ENCODE measurements at regions not wholly inside any gene's neighbourhood (a gene's known extent, or its start where the extent isn't known, plus 50 kb on each side); places are given as distances from the start of the nearest gene placed in this dataset.
"Not testable (repeated sequence)": the region's sequence is repeated elsewhere in the genome, so short reads cannot be mapped to it uniquely, and the experiment has no call there.

- H2AK5ac ChIP-seq (ENCODE audit: low read length); H2AFZ ChIP-seq (ENCODE audit: insufficient read depth, low read length, poor library complexity); H3K79me2 ChIP-seq (ENCODE audit: control insufficient read depth, insufficient read depth, low read length, poor library complexity); H4K8ac ChIP-seq (ENCODE audit: low read depth, low read length); H3K27me3 ChIP-seq (ENCODE audit: insufficient read depth, low read length); H3K14ac ChIP-seq (ENCODE audit: low read length); H3K4me3 ChIP-seq (ENCODE audit: low read depth, low read length); H4K12ac ChIP-seq (ENCODE audit: low read depth, low read length); H3K4ac ChIP-seq (ENCODE audit: low read depth, low read length); H3K23ac ChIP-seq (ENCODE audit: low read length); DNase-seq; H3K36me3 ChIP-seq (ENCODE audit: control insufficient read depth in 1 of 2, insufficient read depth in 2 of 2, low read length in 2 of 2); H3K4me2 ChIP-seq (ENCODE audit: low read length); H3K4me1 ChIP-seq (ENCODE audit: control insufficient read depth in 1 of 2, insufficient read depth in 2 of 2, low read length in 2 of 2); H3K18ac ChIP-seq (ENCODE audit: low read length); H2BK12ac ChIP-seq (ENCODE audit: low read length); H3K27ac ChIP-seq (ENCODE audit: low read depth, low read length); H4K91ac ChIP-seq (ENCODE audit: low read depth, low read length); H3K9ac ChIP-seq (ENCODE audit: low read length); H2BK120ac ChIP-seq (ENCODE audit: insufficient read depth, low read length, poor library complexity); H3K79me1 ChIP-seq (ENCODE audit: low read length); H3K9me3 ChIP-seq (ENCODE audit: insufficient read depth, low read depth, low read length); H2BK5ac ChIP-seq (ENCODE audit: low read depth, low read length, poor library complexity): not testable (repeated sequence)
- no CpG with 5 or more reads among the region's 2 CpGs for WGBS (ENCODE audit: extremely low coverage, insufficient coverage, insufficient read length)
These were observed 56.1 kb upstream of the PDPR start for GRCh38 chr16:70058056-70058455.

- H4K12ac ChIP-seq (ENCODE audit: low read depth, low read length); H3K4me2 ChIP-seq (ENCODE audit: low read length); H3K9ac ChIP-seq (ENCODE audit: low read length); H3K18ac ChIP-seq (ENCODE audit: low read length); H2BK120ac ChIP-seq (ENCODE audit: insufficient read depth, low read length, poor library complexity); H2AFZ ChIP-seq (ENCODE audit: insufficient read depth, low read length, poor library complexity); H4K91ac ChIP-seq (ENCODE audit: low read depth, low read length); H2AK5ac ChIP-seq (ENCODE audit: low read length); H3K9me3 ChIP-seq (ENCODE audit: insufficient read depth, low read depth, low read length); H2BK12ac ChIP-seq (ENCODE audit: low read length); H3K79me1 ChIP-seq (ENCODE audit: low read length); H3K23ac ChIP-seq (ENCODE audit: low read length); H3K4me3 ChIP-seq (ENCODE audit: low read depth, low read length); H3K4me1 ChIP-seq (ENCODE audit: control insufficient read depth in 1 of 2, insufficient read depth in 2 of 2, low read length in 2 of 2); H3K4ac ChIP-seq (ENCODE audit: low read depth, low read length); H2BK5ac ChIP-seq (ENCODE audit: low read depth, low read length, poor library complexity); H3K14ac ChIP-seq (ENCODE audit: low read length); H3K27ac ChIP-seq (ENCODE audit: low read depth, low read length); H3K27me3 ChIP-seq (ENCODE audit: insufficient read depth, low read length); DNase-seq; H3K79me2 ChIP-seq (ENCODE audit: control insufficient read depth, insufficient read depth, low read length, poor library complexity); H4K8ac ChIP-seq (ENCODE audit: low read depth, low read length); H3K36me3 ChIP-seq (ENCODE audit: control insufficient read depth in 1 of 2, insufficient read depth in 2 of 2, low read length in 2 of 2): not testable (repeated sequence)
- WGBS (ENCODE audit: extremely low coverage, insufficient coverage, insufficient read length): no CpG with 5 or more reads among the region's 3 CpGs
These were observed 54.7 kb upstream of the PDPR start for GRCh38 chr16:70059429-70059828.

- H3K9me3 ChIP-seq (ENCODE audit: insufficient read depth, low read depth, low read length); H4K91ac ChIP-seq (ENCODE audit: low read depth, low read length); H3K27ac ChIP-seq (ENCODE audit: low read depth, low read length); H2BK120ac ChIP-seq (ENCODE audit: insufficient read depth, low read length, poor library complexity); H2AK5ac ChIP-seq (ENCODE audit: low read length); H3K36me3 ChIP-seq (ENCODE audit: control insufficient read depth in 1 of 2, insufficient read depth in 2 of 2, low read length in 2 of 2); H3K27me3 ChIP-seq (ENCODE audit: insufficient read depth, low read length); DNase-seq; H3K4me3 ChIP-seq (ENCODE audit: low read depth, low read length); H2BK12ac ChIP-seq (ENCODE audit: low read length); H2BK5ac ChIP-seq (ENCODE audit: low read depth, low read length, poor library complexity); H3K79me2 ChIP-seq (ENCODE audit: control insufficient read depth, insufficient read depth, low read length, poor library complexity); H3K79me1 ChIP-seq (ENCODE audit: low read length); H4K8ac ChIP-seq (ENCODE audit: low read depth, low read length); H4K12ac ChIP-seq (ENCODE audit: low read depth, low read length); H3K23ac ChIP-seq (ENCODE audit: low read length); H3K4me1 ChIP-seq (ENCODE audit: control insufficient read depth in 1 of 2, insufficient read depth in 2 of 2, low read length in 2 of 2); H3K4me2 ChIP-seq (ENCODE audit: low read length); H3K14ac ChIP-seq (ENCODE audit: low read length); H3K18ac ChIP-seq (ENCODE audit: low read length); H3K9ac ChIP-seq (ENCODE audit: low read length); H2AFZ ChIP-seq (ENCODE audit: insufficient read depth, low read length, poor library complexity); H3K4ac ChIP-seq (ENCODE audit: low read depth, low read length): not testable (repeated sequence)
- no CpG with 5 or more reads among the region's 8 CpGs for WGBS (ENCODE audit: extremely low coverage, insufficient coverage, insufficient read length)
These were observed 53.6 kb upstream of the PDPR start for GRCh38 chr16:70060521-70061027.

GRCh38 chr16:70061671-70062218 lies 52.4 kb upstream of the PDPR start:
- H2AK5ac ChIP-seq (ENCODE audit: low read length); H3K9me3 ChIP-seq (ENCODE audit: insufficient read depth, low read depth, low read length); H3K4me2 ChIP-seq (ENCODE audit: low read length); H3K23ac ChIP-seq (ENCODE audit: low read length); H2AFZ ChIP-seq (ENCODE audit: insufficient read depth, low read length, poor library complexity); H3K79me2 ChIP-seq (ENCODE audit: control insufficient read depth, insufficient read depth, low read length, poor library complexity); H3K4me3 ChIP-seq (ENCODE audit: low read depth, low read length); H3K36me3 ChIP-seq (ENCODE audit: control insufficient read depth in 1 of 2, insufficient read depth in 2 of 2, low read length in 2 of 2); H3K14ac ChIP-seq (ENCODE audit: low read length); H2BK120ac ChIP-seq (ENCODE audit: insufficient read depth, low read length, poor library complexity); H4K8ac ChIP-seq (ENCODE audit: low read depth, low read length); H3K4ac ChIP-seq (ENCODE audit: low read depth, low read length); H3K9ac ChIP-seq (ENCODE audit: low read length); H2BK5ac ChIP-seq (ENCODE audit: low read depth, low read length, poor library complexity); H4K91ac ChIP-seq (ENCODE audit: low read depth, low read length); H3K79me1 ChIP-seq (ENCODE audit: low read length); H3K27me3 ChIP-seq (ENCODE audit: insufficient read depth, low read length); H3K18ac ChIP-seq (ENCODE audit: low read length); H3K27ac ChIP-seq (ENCODE audit: low read depth, low read length); DNase-seq; H4K12ac ChIP-seq (ENCODE audit: low read depth, low read length); H3K4me1 ChIP-seq (ENCODE audit: control insufficient read depth in 1 of 2, insufficient read depth in 2 of 2, low read length in 2 of 2); H2BK12ac ChIP-seq (ENCODE audit: low read length): not testable (repeated sequence)
- no CpG with 5 or more reads among the region's 7 CpGs for WGBS (ENCODE audit: extremely low coverage, insufficient coverage, insufficient read length)

Data from trophoblast cell (in vitro differentiated cells and primary cell).